ENCODE measurements at regions not wholly inside any gene's neighbourhood (a gene's known extent, or its start where the extent isn't known, plus 50 kb on each side); places are given as distances from the start of the nearest gene placed in this dataset.

- ATAC-seq (ENCODE audit: poor library complexity), result no peak
- Mint-ChIP-seq H3K4me1 (ENCODE audit: low read depth) (no peaks in the 10 kb centered on the region), H3K9me3 (peaks cover under 1% of the 10 kb centered on the region), H3K36me3 (ENCODE audit: low read depth) (no peaks in the 10 kb centered on the region), H3K27ac (no peak overlapping the region), H3K27me3 (no peaks in the 10 kb centered on the region), H3K4me3 (no peak overlapping the region)
- POLR2A ChIA-PET, result no interaction called here
- Histone ChIP-seq H3K27ac (ENCODE audit: low read depth in 1 of 2, low read length in 2 of 2) (no peak overlapping the region), H3K36me3 (ENCODE audit: insufficient read depth, low read length) (no peaks in the 10 kb centered on the region), H3K4me3 (ENCODE audit: low read length) (no peak overlapping the region), H3K4me1 (ENCODE audit: insufficient read depth, low read length) (no peaks in the 10 kb centered on the region), H3K27me3 (ENCODE audit: control insufficient read depth in 1 of 2, insufficient read depth in 2 of 2, low read length in 2 of 2) (no peaks in the 10 kb centered on the region), H3K9me3 (ENCODE audit: control insufficient read depth in 1 of 2, insufficient read depth in 1 of 2, low read length in 2 of 2) (peaks cover 0 to 3% of the 10 kb centered on the region in 2 experiments)
- DNase-seq, result no peak
- intact Hi-C loops (cut with DNase I, micrococcal nuclease), result no loop called here
- CTCF ChIA-PET, result interaction anchor here (1.2 kb wide), 1 partner anchor 9 kb away, joined by 3 read pairs; no protein-coding TSS in a partner anchor
- TF ChIP-seq CTCF (IDR thresholded peaks at IDR 0.05), result no peak
These were observed 251.1 kb upstream of the ADGRL2 start for GRCh38 chr1:81549588-81550127.

GRCh38 chr1:81548918-81549587 is 251.7 kb upstream of the ADGRL2 start:
- Histone ChIP-seq H3K9me3 (ENCODE audit: control insufficient read depth in 1 of 2, insufficient read depth in 1 of 2, low read length in 2 of 2) (peaks cover 0 to 3% of the 10 kb centered on the region in 2 experiments), H3K27me3 (ENCODE audit: control insufficient read depth in 1 of 2, insufficient read depth in 2 of 2, low read length in 2 of 2) (no peaks in the 10 kb centered on the region), H3K4me1 (ENCODE audit: insufficient read depth, low read length) (no peaks in the 10 kb centered on the region), H3K27ac (ENCODE audit: low read depth in 1 of 2, low read length in 2 of 2) (no peak overlapping the region), H3K36me3 (ENCODE audit: insufficient read depth, low read length) (no peaks in the 10 kb centered on the region), H3K4me3 (ENCODE audit: low read length) (no peak overlapping the region)
- intact Hi-C loops (cut with DNase I, micrococcal nuclease), result no loop called here
- Mint-ChIP-seq H3K9me3 (no peaks in the 10 kb centered on the region), H3K4me3 (no peak overlapping the region), H3K4me1 (ENCODE audit: low read depth) (no peaks in the 10 kb centered on the region), H3K27ac (no peak overlapping the region), H3K27me3 (no peaks in the 10 kb centered on the region), H3K36me3 (ENCODE audit: low read depth) (no peaks in the 10 kb centered on the region)
- ATAC-seq (ENCODE audit: poor library complexity) (no peak), DNase-seq (no peak)
- CTCF ChIA-PET, result interaction anchor here (1.2 kb wide), 1 partner anchor 10 kb away, joined by 3 read pairs; no protein-coding TSS in a partner anchor
- POLR2A ChIA-PET, result no interaction called here
- TF ChIP-seq CTCF (IDR thresholded peaks at IDR 0.05), result no peak

- Mint-ChIP-seq H3K27me3 (no peaks in the 10 kb centered on the region), H3K27ac (no peak overlapping the region), H3K36me3 (ENCODE audit: low read depth) (no peaks in the 10 kb centered on the region), H3K4me1 (ENCODE audit: low read depth) (no peaks in the 10 kb centered on the region), H3K4me3 (no peak overlapping the region), H3K9me3 (no peaks in the 10 kb centered on the region)
- H3K27ac ChIP-seq (ENCODE audit: low read depth in 1 of 2, low read length in 2 of 2), result no peak overlapping the region
- ChIA-PET POLR2A (no interaction called here), CTCF (no interaction called here)
- no peaks in the 10 kb centered on the region for H3K4me1 ChIP-seq (ENCODE audit: insufficient read depth, low read length)
- H3K27me3 ChIP-seq (ENCODE audit: control insufficient read depth in 1 of 2, insufficient read depth in 2 of 2, low read length in 2 of 2), result no peaks in the 10 kb centered on the region
- H3K9me3 ChIP-seq (ENCODE audit: control insufficient read depth in 1 of 2, insufficient read depth in 1 of 2, low read length in 2 of 2), result peaks cover 0 to 3% of the 10 kb centered on the region in 2 experiments
- TF ChIP-seq CTCF (IDR thresholded peaks at IDR 0.05), result no peak
- H3K4me3 ChIP-seq (ENCODE audit: low read length), result no peak overlapping the region
- ATAC-seq (ENCODE audit: poor library complexity) (no peak), DNase-seq (no peak)
- intact Hi-C loops (cut with DNase I, micrococcal nuclease), result no loop called here
- no peaks in the 10 kb centered on the region for H3K36me3 ChIP-seq (ENCODE audit: insufficient read depth, low read length)
These were observed 252.8 kb upstream of the ADGRL2 start for GRCh38 chr1:81547912-81548303.
